ENCODE measurements at regions not wholly inside any gene's neighbourhood (a gene's known extent, or its start where the extent isn't known, plus 50 kb on each side); places are given as distances from the start of the nearest gene placed in this dataset.

- Histone ChIP-seq H3K4me3 (no peak overlapping the region), H3K36me3 (no peaks in the 10 kb centered on the region), H3K27ac (no peak overlapping the region), H3K9me3 (peaks cover 0 to 4% (median 0%) of the 10 kb centered on the region in 8 donors), H3K27me3 (replicated peaks in 1 of 7) (no peaks in the 10 kb centered on the region), H3K4me1 (peaks cover 0 to 5% (median 0%) of the 10 kb centered on the region in 6 donors)
- intact Hi-C loops (cut with DNase I; ENCODE audit: low total_unique reads): no loop called here
- 87 to 90% (median 88%) methylated on average over 3 of the region's 3 CpGs for WGBS, 5 donors
- no peak for TF ChIP-seq CTCF (IDR thresholded peaks at IDR 0.05 in 8 of 11, conservative IDR thresholded peaks at IDR 0.05 in 3 of 11)
- TF ChIP-seq POLR2A (IDR thresholded peaks at IDR 0.05): no peak
- no peak for TF ChIP-seq POLR2AphosphoS5 (IDR thresholded peaks at IDR 0.05)
- no peak for DNase-seq
Measured at GRCh38 chr4:38453253-38453881, 210.6 kb upstream of the KLF3 start.

GRCh38 chr4:38454284-38454683, 209.7 kb upstream of the KLF3 start:
- Histone ChIP-seq H3K27me3 (replicated peaks in 1 of 7) (no peaks in the 10 kb centered on the region), H3K4me1 (peaks cover 0 to 5% (median 0%) of the 10 kb centered on the region in 6 donors), H3K27ac (no peak overlapping the region), H3K4me3 (no peak overlapping the region), H3K36me3 (no peaks in the 10 kb centered on the region), H3K9me3 (no peaks in the 10 kb centered on the region)
- intact Hi-C loops (cut with DNase I; ENCODE audit: low total_unique reads): no loop called here
- 69 to 88% (median 81%) methylated on average over 3 of the region's 3 CpGs for WGBS, 5 donors
- TF ChIP-seq CTCF (IDR thresholded peaks at IDR 0.05 in 8 of 11, conservative IDR thresholded peaks at IDR 0.05 in 3 of 11) (no peak), POLR2A (IDR thresholded peaks at IDR 0.05) (no peak)
- DNase-seq: no peak

GRCh38 chr4:38455092-38455862, 208.7 kb upstream of the KLF3 start:
- Histone ChIP-seq H3K27me3 (replicated peaks in 1 of 7) (no peaks in the 10 kb centered on the region), H3K36me3 (no peaks in the 10 kb centered on the region), H3K27ac (no peak overlapping the region), H3K4me1 (peaks cover 0 to 5% (median 0%) of the 10 kb centered on the region in 6 donors), H3K4me3 (no peak overlapping the region), H3K9me3 (no peaks in the 10 kb centered on the region)
- DNase-seq: no peak
- intact Hi-C loops (cut with DNase I; ENCODE audit: low total_unique reads): no loop called here
- no peak for TF ChIP-seq POLR2A (IDR thresholded peaks at IDR 0.05)
- TF ChIP-seq CTCF (IDR thresholded peaks at IDR 0.05 in 8 of 11, conservative IDR thresholded peaks at IDR 0.05 in 3 of 11): no peak
- TF ChIP-seq POLR2AphosphoS5 (IDR thresholded peaks at IDR 0.05): no peak
- 57 to 68% (median 62%) methylated on average over 7 of the region's 7 CpGs for WGBS, 5 donors

GRCh38 chr4:38456096-38456495, 207.9 kb upstream of the KLF3 start:
- Histone ChIP-seq H3K4me1 (peaks cover 0 to 5% (median 0%) of the 10 kb centered on the region in 6 donors), H3K9me3 (no peaks in the 10 kb centered on the region), H3K36me3 (no peaks in the 10 kb centered on the region), H3K27ac (no peak overlapping the region), H3K4me3 (no peak overlapping the region), H3K27me3 (replicated peaks in 1 of 7) (no peaks in the 10 kb centered on the region)
- DNase-seq: no peak
- 85 to 100% (median 86%) methylated on average over 1 of the region's 1 CpG for WGBS, 5 donors
- no peak for TF ChIP-seq CTCF (IDR thresholded peaks at IDR 0.05 in 8 of 11, conservative IDR thresholded peaks at IDR 0.05 in 3 of 11)
- no peak for TF ChIP-seq POLR2A (IDR thresholded peaks at IDR 0.05)
- TF ChIP-seq POLR2AphosphoS5 (IDR thresholded peaks at IDR 0.05): no peak
- intact Hi-C loops (cut with DNase I; ENCODE audit: low total_unique reads): no loop called here

Measured in spleen (tissue), 11 donors.